H9 (cell line): ENCODE measurements at regions not wholly inside any gene's neighbourhood (a gene's known extent, or its start where the extent isn't known, plus 50 kb on each side); places are given as distances from the start of the nearest gene placed in this dataset.

Experiments
- DNase-seq: peaks from one replicate; pipeline ENCODE4 v3.0.0-alpha.2; 2017
- H2AFZ ChIP-seq: one replicate; pipeline ENCODE4 v1.6.1; 2013; ENCODE audit warnings: mild to moderate bottlenecking, low read length, control low read depth, moderate library complexity
- H2AK5ac ChIP-seq: 2 replicates; pipeline ENCODE4 v1.6.1; 2013; ENCODE audit warnings: low read length, control low read depth, mixed read lengths; ENCODE audit not compliant: insufficient read length
- H2BK120ac ChIP-seq: one replicate; pipeline ENCODE4 v1.6.1; 2013; ENCODE audit warnings: low read depth, mild to moderate bottlenecking, low read length, control low read depth, inconsistent platforms; ENCODE audit not compliant: poor library complexity, severe bottlenecking
- H2BK12ac ChIP-seq: 2 replicates; pipeline ENCODE4 v1.6.1; 2013; ENCODE audit warnings: low read length, control low read depth, mixed read lengths, low read depth; ENCODE audit not compliant: insufficient read length
- H2BK15ac ChIP-seq: 2 replicates; pipeline ENCODE4 v1.6.1; 2013; ENCODE audit warnings: low read depth, low read length, control low read depth
- H2BK20ac ChIP-seq: one replicate; pipeline ENCODE4 v1.6.1; 2013; ENCODE audit warnings: low read depth, mild to moderate bottlenecking, low read length, control low read depth, inconsistent platforms; ENCODE audit not compliant: poor library complexity, severe bottlenecking
- H2BK5ac ChIP-seq: 2 replicates; pipeline ENCODE4 v1.6.1; 2013; ENCODE audit warnings: low read length, control low read depth, mixed read lengths; ENCODE audit not compliant: insufficient read length
- H3K14ac ChIP-seq: 2 replicates; pipeline ENCODE4 v1.6.1; 2013; ENCODE audit warnings: low read length, control low read depth; ENCODE audit not compliant: insufficient read depth
- H3K18ac ChIP-seq: 2 replicates; pipeline ENCODE4 v1.6.1; 2013; ENCODE audit warnings: low read depth, mild to moderate bottlenecking, mixed read lengths, low read length, control low read depth; ENCODE audit not compliant: insufficient read length
- H3K23ac ChIP-seq: 2 replicates; pipeline ENCODE4 v1.6.1; 2013; ENCODE audit warnings: low read length, control low read depth, mixed read lengths, low read depth; ENCODE audit not compliant: insufficient read length
- H3K23me2 ChIP-seq: 2 replicates; pipeline ENCODE4 v1.6.1; 2013; ENCODE audit warnings: low read depth, mild to moderate bottlenecking, mixed read lengths, low read length, control low read depth; ENCODE audit not compliant: insufficient read length, poor library complexity, severe bottlenecking
- H3K27ac ChIP-seq: 2 replicates; pipeline ENCODE4 v1.5.1; 2013; ENCODE audit warnings: low read length, control low read depth, mixed read lengths, low read depth; ENCODE audit not compliant: insufficient read length
- H3K27me3 ChIP-seq: 2 replicates; pipeline ENCODE4 v1.6.1; 2013; ENCODE audit warnings: low read length, control low read depth, inconsistent platforms; ENCODE audit not compliant: insufficient read depth
- H3K4ac ChIP-seq: 2 replicates; pipeline ENCODE4 v1.6.1; 2013; ENCODE audit warnings: low read depth, mild to moderate bottlenecking, control low read depth, inconsistent platforms, low read length, moderate library complexity
- H3K4me1 ChIP-seq: 2 replicates; pipeline ENCODE4 v1.6.1; 2013; ENCODE audit warnings: low read length, control low read depth, inconsistent platforms; ENCODE audit not compliant: insufficient read depth
- H3K4me2 ChIP-seq: 2 replicates; pipeline ENCODE4 v1.6.1; 2013; ENCODE audit warnings: low read length, control low read depth, mixed read lengths; ENCODE audit not compliant: insufficient read length, insufficient read depth
- H3K56ac ChIP-seq: 2 replicates; pipeline ENCODE4 v1.6.1; 2013; ENCODE audit warnings: low read depth, mild to moderate bottlenecking, mixed read lengths, low read length, control low read depth; ENCODE audit not compliant: insufficient read length
- H3K79me1 ChIP-seq: 2 replicates; pipeline ENCODE4 v1.6.1; 2013; ENCODE audit warnings: low read depth, mild to moderate bottlenecking, moderate library complexity, low read length, control low read depth, inconsistent platforms; ENCODE audit not compliant: insufficient read depth, poor library complexity, severe bottlenecking
- H3K79me2 ChIP-seq: 2 replicates; pipeline ENCODE4 v1.6.1; 2013; ENCODE audit warnings: low read length, control low read depth, inconsistent platforms; ENCODE audit not compliant: insufficient read depth
- H3K9ac ChIP-seq: 2 replicates; pipeline ENCODE4 v1.6.1; 2013; ENCODE audit warnings: low read length, control low read depth, mixed read lengths; ENCODE audit not compliant: insufficient read length; ENCODE audit errors: extremely low read depth
- H3K9me3 ChIP-seq: one replicate; pipeline ENCODE4 v1.6.1; 2013; ENCODE audit warnings: low read depth, low read length, inconsistent platforms; ENCODE audit not compliant: control insufficient read depth
- H3T11ph ChIP-seq: one replicate; pipeline ENCODE4 v1.6.1; 2013; ENCODE audit warnings: mild to moderate bottlenecking, low read length, control low read depth, inconsistent platforms
- H4K20me1 ChIP-seq: one replicate; pipeline ENCODE4 v1.6.1; 2013; ENCODE audit not compliant: control insufficient read depth, insufficient read length, insufficient read depth
- H4K5ac ChIP-seq: 2 replicates; pipeline ENCODE4 v1.6.1; 2013; ENCODE audit warnings: low read depth, mild to moderate bottlenecking, mixed read lengths, low read length, control low read depth; ENCODE audit not compliant: insufficient read length
- H4K8ac ChIP-seq: replicated peaks from 2 replicates; pipeline ENCODE4 v1.6.1; 2013; ENCODE audit warnings: low read length, control low read depth, mixed read lengths, low read depth; ENCODE audit not compliant: insufficient read length
- H4K91ac ChIP-seq: 2 replicates; pipeline ENCODE4 v1.6.1; 2013; ENCODE audit warnings: low read depth, mild to moderate bottlenecking, moderate library complexity, mixed read lengths, low read length, control low read depth; ENCODE audit not compliant: insufficient read length
- H3K27ac Mint-ChIP-seq, 3 experiments: 2 replicates in 2 of 3; 3 replicates in 1 of 3; pipeline ENCODE4 v1.8.0; 2020 to 2021; ENCODE audit warnings: mixed read lengths in 3 of 3, mild to moderate bottlenecking in 1 of 3, moderate library complexity in 1 of 3
- H3K27me3 Mint-ChIP-seq: 2 replicates; pipeline ENCODE4 v1.8.0; 2021; ENCODE audit warnings: low read depth, mild to moderate bottlenecking, moderate library complexity, mixed read lengths
- H3K36me3 Mint-ChIP-seq, 3 experiments: 2 replicates in 2 of 3; 3 replicates in 1 of 3; pipeline ENCODE4 v1.8.0; 2020 to 2021; ENCODE audit warnings: low read depth in 3 of 3, mixed read lengths in 3 of 3; ENCODE audit not compliant: insufficient read depth in 1 of 3
- H3K4me1 Mint-ChIP-seq, 2 experiments: 2 replicates each; pipeline ENCODE4 v1.8.0; 2020; ENCODE audit warnings: mixed read lengths in 2 of 2
- H3K4me3 Mint-ChIP-seq, 2 experiments: 2 replicates in 1 of 2; 3 replicates in 1 of 2; pipeline ENCODE4 v1.8.0; 2020 to 2021; ENCODE audit warnings: mild to moderate bottlenecking in 2 of 2, mixed read lengths in 2 of 2, moderate library complexity in 1 of 2
- H3K9me3 Mint-ChIP-seq, 2 experiments: 2 replicates in 1 of 2; 3 replicates in 1 of 2; pipeline ENCODE4 v1.8.0; 2020; ENCODE audit warnings: mild to moderate bottlenecking in 2 of 2, mixed read lengths in 2 of 2, moderate library complexity in 1 of 2
- WGBS: extraction: QIAGEN DNeasy Blood & Tissue Kit; methylation state at CpG from one replicate; pipeline ENCODE4 v1.1.7; 2013; ENCODE audit warnings: missing lambda C conversion rate, low lambda C conversion rate, mixed read lengths; ENCODE audit not compliant: insufficient read length; ENCODE audit errors: extremely low coverage; 5-methylcytosine and 5-hydroxymethylcytosine counted together
- TF ChIP-seq, protein P1 (sequence below): fragments of 200-600 bp; sonication (generic); conservative IDR thresholded peaks from 3 replicates; pipeline ENCODE4 v1.8.0; 2021; ENCODE audit warnings: antibody characterized with exemption, mild to moderate bottlenecking

DNA sequence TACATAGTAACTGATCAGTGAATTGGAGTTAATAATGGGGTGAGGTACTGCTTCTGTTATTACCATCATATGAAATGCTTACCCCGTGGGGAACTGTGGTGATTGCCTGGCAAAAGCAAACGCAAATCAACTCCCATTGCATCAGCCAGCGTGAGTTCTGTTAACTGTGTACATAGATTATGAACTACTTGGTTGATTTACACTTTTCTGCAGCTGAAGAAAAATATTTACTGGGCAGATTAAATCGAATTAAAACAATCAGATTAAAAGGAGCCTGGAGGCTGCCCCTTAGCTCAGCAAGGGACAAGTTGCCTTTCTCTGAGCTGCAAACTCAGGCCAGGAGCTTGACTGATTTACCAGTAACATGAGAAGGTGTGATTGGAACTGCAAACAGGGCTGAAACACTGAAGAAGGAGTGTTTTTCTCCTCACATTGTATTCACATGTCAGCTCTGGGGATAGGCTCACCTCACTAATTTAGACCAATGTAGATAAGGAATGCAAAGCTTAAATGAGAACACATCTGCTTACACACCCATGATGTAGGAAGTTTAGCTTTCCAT is 220.1 kb downstream of the OSR1 start:
- no peaks in the 10 kb centered on the region for H3K27me3 ChIP-seq
- no peak overlapping the region for H4K5ac ChIP-seq
- H3K4me2 ChIP-seq = no peak overlapping the region
- H3K79me1 ChIP-seq = no peaks in the 10 kb centered on the region
- H3K27ac ChIP-seq = no peak overlapping the region
- DNase-seq = no peak
- no peak overlapping the region for H3K18ac ChIP-seq
- no peak overlapping the region for H2BK12ac ChIP-seq
- no peak overlapping the region for H4K8ac ChIP-seq
- no peaks in the 10 kb centered on the region for H3K9me3 Mint-ChIP-seq
- TF ChIP-seq, protein P1, sequence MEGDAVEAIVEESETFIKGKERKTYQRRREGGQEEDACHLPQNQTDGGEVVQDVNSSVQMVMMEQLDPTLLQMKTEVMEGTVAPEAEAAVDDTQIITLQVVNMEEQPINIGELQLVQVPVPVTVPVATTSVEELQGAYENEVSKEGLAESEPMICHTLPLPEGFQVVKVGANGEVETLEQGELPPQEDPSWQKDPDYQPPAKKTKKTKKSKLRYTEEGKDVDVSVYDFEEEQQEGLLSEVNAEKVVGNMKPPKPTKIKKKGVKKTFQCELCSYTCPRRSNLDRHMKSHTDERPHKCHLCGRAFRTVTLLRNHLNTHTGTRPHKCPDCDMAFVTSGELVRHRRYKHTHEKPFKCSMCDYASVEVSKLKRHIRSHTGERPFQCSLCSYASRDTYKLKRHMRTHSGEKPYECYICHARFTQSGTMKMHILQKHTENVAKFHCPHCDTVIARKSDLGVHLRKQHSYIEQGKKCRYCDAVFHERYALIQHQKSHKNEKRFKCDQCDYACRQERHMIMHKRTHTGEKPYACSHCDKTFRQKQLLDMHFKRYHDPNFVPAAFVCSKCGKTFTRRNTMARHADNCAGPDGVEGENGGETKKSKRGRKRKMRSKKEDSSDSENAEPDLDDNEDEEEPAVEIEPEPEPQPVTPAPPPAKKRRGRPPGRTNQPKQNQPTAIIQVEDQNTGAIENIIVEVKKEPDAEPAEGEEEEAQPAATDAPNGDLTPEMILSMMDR = no peak
- H3K9ac ChIP-seq = peak overlapping the region; percentile 37
- H2BK15ac ChIP-seq = no peak overlapping the region
- H3K27me3 Mint-ChIP-seq = no peaks in the 10 kb centered on the region
- no peak overlapping the region for H3K23ac ChIP-seq
- H2BK5ac ChIP-seq = no peak overlapping the region
- H3K36me3 Mint-ChIP-seq = no peaks in the 10 kb centered on the region
- H2AK5ac ChIP-seq = no peak overlapping the region
- H3T11ph ChIP-seq = no peak overlapping the region
- WGBS = no CpG with 5 or more reads among the region's 4 CpGs
- H3K4me1 Mint-ChIP-seq = peaks cover 14 to 20% of the 10 kb centered on the region in 2 experiments
- no peaks in the 10 kb centered on the region for H3K23me2 ChIP-seq
- no peak overlapping the region for H2BK20ac ChIP-seq
- no peak overlapping the region for H2AFZ ChIP-seq
- H3K79me2 ChIP-seq = no peaks in the 10 kb centered on the region
- H3K14ac ChIP-seq = no peak overlapping the region
- no peak overlapping the region for H3K4ac ChIP-seq
- H3K27ac Mint-ChIP-seq = peak overlapping the region; percentile 11 to 48 (median 47); a peak in 3 of 7 replicates
- no peaks in the 10 kb centered on the region for H3K4me1 ChIP-seq
- H3K56ac ChIP-seq = no peak overlapping the region
- no peak overlapping the region for H4K91ac ChIP-seq
- no peak overlapping the region for H3K4me3 Mint-ChIP-seq
- no peaks in the 10 kb centered on the region for H4K20me1 ChIP-seq
- no peaks in the 10 kb centered on the region for H3K9me3 ChIP-seq
- no peak overlapping the region for H2BK120ac ChIP-seq
